Lower leg skin (tissue), 3 donors: ENCODE measurements at regions not wholly inside any gene's neighbourhood (a gene's known extent, or its start where the extent isn't known, plus 50 kb on each side); places are given as distances from the start of the nearest gene placed in this dataset.

Experiments
- POLR2A ChIP-seq, 2 donors: fragments of 450-650 bp; IDR thresholded peaks; one replicate each; pipeline ENCODE4 v1.6.1; 2016 to 2017; ENCODE audit warnings: antibody characterized with exemption in 2 of 2, mild to moderate bottlenecking in 1 of 2, moderate library complexity in 1 of 2
- TF ChIP-seq, protein P1 (sequence below), 3 donors: fragments of 450-650 bp; IDR thresholded peaks; one replicate each; pipeline ENCODE4 v1.5.1; 2016; ENCODE audit warnings: antibody characterized with exemption in 3 of 3, mild to moderate bottlenecking in 3 of 3, moderate library complexity in 2 of 3

DNA sequence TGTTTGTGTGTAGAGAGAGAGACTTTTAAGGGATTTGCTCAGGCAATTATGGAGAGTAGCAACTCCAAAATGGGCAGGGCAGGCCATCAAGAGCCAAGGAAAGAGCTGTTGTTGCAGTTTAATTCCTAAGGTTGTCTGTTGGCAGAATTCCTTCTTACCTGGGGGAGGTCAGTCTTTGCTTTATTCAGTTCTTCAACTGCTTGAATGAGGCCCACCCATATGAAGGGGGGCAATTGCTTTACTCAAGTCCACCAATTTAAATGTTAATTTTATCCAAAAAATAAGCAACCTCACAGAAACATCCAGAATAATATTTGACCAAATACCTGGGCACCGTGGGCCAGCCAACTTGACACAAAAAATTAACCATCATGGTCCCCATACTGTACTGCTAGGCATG is 137.7 kb upstream of the KLHL25 start:
- TF ChIP-seq, protein P1, sequence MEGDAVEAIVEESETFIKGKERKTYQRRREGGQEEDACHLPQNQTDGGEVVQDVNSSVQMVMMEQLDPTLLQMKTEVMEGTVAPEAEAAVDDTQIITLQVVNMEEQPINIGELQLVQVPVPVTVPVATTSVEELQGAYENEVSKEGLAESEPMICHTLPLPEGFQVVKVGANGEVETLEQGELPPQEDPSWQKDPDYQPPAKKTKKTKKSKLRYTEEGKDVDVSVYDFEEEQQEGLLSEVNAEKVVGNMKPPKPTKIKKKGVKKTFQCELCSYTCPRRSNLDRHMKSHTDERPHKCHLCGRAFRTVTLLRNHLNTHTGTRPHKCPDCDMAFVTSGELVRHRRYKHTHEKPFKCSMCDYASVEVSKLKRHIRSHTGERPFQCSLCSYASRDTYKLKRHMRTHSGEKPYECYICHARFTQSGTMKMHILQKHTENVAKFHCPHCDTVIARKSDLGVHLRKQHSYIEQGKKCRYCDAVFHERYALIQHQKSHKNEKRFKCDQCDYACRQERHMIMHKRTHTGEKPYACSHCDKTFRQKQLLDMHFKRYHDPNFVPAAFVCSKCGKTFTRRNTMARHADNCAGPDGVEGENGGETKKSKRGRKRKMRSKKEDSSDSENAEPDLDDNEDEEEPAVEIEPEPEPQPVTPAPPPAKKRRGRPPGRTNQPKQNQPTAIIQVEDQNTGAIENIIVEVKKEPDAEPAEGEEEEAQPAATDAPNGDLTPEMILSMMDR (IDR thresholded peaks at IDR 0.05), result no peak
- no peak for TF ChIP-seq POLR2A (IDR thresholded peaks at IDR 0.05)
